NCI-H2107 treated with DMSO at 0.1 percent for 48 hours (cell line): ENCODE measurements at regions not wholly inside any gene's neighbourhood (a gene's known extent, or its start where the extent isn't known, plus 50 kb on each side); places are given as distances from the start of the nearest gene placed in this dataset.
A peak's percentile ranks its signal among the peaks of the same experiment; 100 is the strongest.
"Not testable (repeated sequence)": the region's sequence is repeated elsewhere in the genome, so short reads cannot be mapped to it uniquely, and the experiment has no call there.

ENCODE experiments used
- DNase-seq: peaks from one replicate; lab custom pipeline; 2025; ENCODE audit not compliant: unreplicated experiment; lab: John Stamatoyannopoulos, UW

DNA sequence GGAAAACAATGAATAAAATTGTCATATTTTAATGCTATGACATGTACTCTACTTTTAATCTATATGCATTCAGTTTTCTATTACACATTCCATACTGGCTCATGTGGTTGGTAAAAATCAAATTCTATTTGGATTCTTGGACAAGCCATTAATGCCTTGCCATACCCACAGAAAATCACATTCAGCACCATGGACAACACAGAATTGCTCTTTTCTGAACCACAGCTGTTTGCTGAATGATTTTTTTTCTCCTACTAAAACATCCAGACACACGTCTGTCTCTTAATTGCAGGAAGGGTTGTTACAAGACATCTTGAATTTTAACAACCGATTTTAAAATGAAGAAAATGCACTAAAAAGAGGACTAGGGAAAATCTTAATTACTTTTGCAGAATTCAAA is 675.6 kb downstream of the BRINP1 start:
- no peak for DNase-seq

DNA sequence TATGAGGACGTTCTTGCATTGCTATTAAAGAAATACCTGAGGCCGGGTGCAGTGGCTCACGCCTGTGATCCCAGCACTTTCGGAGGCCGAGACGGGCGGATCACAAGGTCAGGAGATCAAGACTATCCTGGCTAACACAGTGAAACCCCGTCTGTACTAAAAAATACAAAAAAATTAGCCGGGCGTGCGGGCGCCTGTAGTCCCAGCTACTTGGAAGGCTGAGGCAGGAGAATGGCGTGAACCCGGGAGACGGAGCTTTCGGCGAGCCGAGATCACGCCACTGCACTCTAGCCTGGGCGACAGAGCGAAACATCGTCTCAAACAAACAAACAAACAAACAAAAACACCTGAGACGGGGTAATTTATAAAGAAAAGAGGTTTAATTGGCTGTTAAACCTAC is 674.0 kb downstream of the BRINP1 start:
- DNase-seq = not testable (repeated sequence)

DNA sequence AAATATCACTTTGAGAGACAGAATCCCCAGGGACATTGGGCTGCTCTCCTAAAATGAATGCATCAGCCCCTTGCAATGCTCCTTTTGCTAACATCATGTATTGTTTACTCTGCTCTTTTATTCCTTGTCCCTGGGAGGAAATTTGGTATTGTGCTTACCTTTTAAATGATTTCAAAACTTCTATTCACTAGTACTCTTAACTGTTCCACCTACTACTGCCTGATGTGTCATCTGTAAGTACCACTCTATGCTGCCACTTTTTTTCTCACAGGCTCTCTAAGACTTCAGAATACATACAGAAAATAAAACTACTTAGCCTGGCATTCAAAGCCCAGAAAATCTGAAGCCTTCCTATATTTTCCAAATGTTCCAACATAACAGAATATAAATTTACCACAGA is 667.2 kb downstream of the BRINP1 start:
- no peak for DNase-seq

DNA sequence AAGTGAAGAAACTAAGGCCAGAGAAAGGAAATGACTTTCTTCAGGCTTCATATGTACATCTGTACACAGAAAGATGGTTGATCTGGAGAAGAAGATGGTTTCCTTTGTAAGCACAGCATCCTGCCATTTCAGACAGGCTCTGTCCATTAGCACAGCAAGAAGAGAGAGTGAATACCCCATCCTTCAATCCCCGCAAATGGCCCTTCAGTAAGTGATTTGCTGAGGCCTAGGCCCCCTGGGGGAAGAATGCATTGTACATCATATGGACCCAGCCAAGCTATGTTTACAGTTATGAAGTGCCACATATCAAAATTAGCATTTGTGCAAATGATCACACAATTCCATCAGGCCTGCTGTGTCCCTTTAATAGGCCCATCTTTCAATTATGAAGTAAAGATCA is 657.4 kb downstream of the BRINP1 start:
- no peak for DNase-seq

DNA sequence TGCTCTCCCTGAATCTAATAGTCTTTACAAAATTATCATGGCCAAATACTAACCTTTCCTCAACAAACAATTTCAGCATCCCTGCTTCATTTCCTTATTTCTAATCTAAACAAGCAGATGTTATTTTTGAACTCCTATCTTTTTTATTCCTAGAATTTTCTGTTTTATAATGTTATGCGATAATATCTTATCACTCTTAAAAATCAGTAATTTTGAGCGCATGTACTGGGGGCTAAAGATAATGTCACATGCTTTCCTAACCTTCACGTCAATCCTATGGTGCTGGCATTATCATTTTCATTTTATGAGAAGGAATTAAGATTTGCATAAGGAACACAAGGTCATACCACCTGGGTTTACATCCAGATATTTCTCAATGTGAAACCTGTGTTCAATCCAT is 648.0 kb downstream of the BRINP1 start:
- DNase-seq = no peak

DNA sequence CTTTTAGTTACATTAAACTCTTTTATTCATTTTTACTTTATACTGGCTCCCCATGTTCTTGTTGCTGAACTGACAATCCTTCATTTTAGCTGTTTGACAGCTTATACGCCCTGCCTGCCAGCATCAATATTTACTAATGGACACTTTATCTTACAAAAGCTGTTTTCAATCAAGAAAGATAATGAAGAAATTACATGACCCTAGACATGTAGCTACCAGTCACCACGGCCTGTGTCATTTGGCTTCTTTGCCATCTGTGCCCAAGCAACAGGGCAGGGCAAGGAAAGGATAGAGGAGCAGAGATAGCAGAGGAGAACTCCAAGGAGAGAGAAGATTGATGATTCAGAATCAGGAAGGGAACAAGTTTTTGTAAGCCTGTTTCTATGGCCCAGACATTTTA is 647.3 kb downstream of the BRINP1 start:
- DNase-seq = no peak

DNA sequence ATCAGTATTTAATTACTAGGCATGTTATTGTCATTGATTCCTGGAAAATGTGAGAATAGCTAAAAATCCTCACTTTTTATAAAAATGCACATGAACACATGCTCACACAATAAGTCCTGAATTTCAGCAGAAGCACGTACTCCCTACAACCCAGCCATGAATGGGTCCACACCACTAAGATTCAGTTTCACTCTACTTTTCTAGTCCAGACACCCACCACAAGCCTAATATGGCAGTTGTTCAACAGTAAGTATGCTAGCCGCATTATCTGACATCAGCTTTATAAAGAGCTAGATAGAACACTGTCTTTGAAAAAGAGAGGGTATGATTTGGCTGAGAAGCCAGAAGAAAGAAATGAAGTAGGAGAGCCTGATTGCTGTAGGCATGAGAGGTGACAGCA is 639.3 kb downstream of the BRINP1 start:
- no peak for DNase-seq

DNA sequence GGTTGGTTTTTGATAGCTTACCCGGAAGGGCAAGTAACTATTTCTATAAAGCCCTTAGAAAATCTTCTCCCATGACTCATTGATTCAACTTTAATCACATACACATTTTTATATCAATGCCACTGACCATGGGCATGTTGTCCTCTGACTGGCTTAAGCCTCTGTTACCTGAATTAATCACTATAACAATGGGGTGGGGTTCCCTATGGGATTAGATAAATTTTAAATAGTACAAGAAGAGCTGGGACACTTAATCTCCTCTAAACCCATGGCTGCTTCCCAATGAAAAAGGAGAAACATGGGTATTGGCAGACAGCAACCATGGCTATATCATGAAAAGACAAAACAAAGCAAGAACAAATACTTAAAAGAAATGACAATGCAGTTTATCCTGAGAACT is 636.2 kb downstream of the BRINP1 start:
- DNase-seq = no peak

DNA sequence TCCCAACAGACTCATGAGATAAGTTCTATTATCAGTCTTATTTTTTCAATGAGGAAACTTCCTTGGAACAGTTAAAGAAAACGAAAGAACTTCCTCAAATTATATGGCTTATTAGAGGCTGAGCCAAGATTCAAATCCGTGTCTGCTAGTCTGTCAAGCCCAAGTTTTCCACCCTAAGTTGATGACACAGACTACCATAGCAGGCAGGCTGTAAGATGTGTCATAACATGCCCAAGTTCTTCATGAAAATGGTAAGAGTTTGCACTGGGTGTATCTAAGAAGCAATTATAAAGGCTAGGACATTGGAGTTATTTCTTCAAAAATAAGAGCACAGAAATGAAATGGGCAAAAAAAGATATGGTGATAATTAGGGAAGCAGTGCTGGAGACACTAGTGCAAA is 634.5 kb downstream of the BRINP1 start:
- no peak for DNase-seq

DNA sequence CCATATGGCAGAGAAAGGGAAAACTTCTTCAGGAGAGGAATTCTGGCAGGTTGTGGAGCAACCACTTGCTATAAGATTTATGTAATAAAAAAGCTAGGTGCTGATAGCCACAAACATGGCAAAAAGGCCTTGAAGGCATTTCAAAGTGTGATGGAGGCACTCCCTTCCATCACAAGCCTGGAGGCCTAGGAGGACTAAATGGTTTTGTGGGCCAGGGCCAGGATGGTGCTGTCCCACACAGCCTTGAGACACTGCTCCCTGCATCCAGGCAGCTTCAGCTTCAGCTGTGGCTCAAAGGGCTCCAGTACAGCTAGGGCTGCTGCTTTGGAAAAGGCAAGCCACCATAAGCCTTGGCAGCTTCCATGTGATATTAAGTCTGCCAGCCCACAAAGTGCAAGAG is 632.8 kb downstream of the BRINP1 start:
- no peak for DNase-seq

DNA sequence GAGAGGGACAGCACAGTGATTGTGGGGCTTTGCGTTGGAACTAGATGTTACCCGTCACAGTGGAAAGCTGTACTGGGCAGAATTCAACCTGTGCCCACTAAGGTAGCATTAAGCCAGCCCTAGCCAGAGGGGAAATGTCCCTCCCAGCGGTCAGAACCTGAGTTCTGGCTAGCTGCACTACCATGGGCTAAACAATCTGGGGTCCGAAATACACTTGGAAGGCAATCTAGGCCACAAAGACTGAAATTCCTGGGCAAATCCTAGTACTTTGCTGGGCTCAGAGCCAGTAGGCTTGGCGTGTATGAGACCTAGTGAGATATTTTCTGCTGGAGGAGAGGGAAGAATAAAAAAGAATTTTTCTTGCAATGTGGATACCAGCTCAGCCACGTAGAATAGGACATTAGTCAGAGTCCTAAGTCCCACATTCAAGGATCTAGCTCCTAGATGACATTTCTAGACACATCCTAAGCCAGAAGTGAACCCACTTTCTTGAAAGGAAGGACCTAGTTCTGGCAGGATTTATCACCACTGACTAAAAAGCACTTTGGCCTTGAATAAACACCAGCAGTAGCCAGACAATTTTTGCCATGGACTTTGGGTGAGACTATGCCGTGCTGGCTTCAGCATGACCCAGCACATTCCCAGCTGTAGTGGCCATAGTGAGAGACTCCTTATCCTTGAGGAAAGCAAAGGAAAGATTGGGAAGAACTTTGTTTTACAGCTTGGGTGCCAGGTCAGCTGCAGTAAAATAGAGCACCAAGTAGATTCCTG is 618.0 kb downstream of the BRINP1 start:
- DNase-seq = no peak

DNA sequence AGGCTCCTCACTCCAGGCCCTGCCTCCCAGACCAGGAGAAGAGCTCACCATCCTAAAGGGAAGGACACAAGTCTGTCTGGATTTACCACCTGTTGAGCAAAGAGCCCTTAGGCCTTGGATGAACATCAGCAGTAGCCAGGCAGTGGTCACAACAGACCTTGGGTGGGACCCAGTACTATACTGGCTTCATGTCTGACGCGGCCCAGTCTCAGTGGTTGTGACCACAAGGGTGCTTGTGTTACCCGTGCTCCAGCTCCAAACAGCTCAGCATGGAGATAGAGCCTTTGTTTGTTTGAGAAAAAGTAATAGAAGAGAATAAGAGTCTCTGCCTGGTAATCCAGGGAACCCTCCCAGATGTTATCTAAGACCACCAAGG is 617.4 kb downstream of the BRINP1 start:
- DNase-seq = no peak

DNA sequence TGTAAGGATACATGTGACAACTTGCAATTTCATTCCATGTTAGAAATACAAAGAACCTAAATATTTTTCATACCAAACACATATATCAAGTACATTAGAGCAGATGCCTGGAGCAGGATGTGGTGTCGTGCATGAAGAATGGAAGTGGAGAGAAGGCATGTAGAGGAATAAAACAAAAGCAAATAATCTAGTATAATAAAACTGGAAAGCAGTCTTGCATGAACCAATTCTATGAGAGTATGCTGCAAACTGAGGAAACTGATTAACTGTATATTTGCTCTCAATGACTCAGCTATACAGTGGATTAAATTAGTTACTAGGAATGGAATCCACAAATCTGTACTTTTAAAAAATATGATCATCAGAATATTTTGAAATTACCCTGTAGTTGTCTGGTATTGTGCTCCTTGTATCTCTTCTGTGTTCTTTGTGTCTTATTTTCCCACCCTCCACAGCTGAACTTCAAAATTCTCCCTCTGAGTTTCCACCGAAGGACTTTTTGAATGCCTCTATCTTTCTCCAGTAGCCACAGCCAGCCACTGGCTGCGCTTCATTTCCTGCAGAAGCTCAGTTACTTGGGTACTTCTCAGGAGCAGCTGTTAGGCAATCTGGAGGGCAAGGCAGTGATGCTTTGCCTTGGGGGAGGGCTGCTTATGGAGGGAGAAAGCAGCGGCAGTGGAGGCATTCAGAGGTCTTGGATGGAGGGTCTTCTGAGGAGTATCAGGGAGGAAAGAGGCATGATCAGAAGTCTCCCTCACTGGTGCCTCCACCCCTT is 608.0 kb downstream of the BRINP1 start:
- DNase-seq = no peak

DNA sequence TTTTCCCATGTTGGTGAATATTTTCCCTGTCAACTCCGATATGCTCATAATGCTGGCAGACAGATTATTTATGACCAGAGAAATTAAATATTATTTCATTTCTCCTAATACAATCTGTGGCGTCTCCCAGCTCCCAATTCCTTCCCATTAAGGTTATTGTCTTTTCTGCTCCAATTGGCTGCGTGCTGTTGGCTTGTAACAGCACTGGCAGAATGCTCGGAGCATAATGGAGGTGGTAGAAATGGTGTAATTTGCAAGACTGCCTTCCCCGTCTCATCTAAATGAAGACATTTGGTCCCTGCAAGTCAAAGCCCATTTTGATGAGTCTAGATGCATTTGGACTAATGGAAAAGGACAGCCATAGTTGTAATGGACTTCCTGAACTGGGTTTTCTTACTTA is 601.7 kb downstream of the BRINP1 start:
- no peak for DNase-seq

DNA sequence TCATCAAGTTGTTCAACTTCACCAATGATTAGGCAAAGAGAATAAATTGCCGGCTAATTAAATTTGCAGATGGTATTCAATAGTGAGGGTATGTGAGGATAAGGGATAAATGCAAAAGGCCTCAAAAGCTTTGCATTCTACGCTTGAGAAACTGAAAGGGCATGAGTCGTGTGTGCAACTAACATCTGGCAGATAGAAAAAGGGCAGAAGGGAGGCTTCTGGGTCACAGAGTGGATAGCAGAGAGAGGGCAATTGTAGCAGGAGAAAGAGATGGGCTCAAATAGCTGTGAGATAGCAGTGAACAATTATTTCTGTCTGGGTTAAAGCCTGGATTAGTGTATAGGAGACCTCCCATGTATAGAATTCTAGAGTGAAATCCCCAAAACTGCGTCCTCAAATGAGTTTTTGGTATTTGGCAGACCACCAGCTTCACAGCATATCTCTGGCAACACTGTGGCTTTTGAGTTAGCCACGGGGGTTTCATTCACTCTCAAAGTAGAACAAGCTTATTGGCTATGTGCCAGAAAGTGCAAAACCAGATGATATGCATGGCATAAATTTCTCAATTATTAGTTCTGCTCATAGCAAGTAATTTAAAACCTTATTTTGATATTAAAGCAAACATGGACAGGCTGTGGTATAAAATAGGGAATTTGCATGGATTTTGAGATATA is 586.3 kb downstream of the BRINP1 start:
- no peak for DNase-seq

DNA sequence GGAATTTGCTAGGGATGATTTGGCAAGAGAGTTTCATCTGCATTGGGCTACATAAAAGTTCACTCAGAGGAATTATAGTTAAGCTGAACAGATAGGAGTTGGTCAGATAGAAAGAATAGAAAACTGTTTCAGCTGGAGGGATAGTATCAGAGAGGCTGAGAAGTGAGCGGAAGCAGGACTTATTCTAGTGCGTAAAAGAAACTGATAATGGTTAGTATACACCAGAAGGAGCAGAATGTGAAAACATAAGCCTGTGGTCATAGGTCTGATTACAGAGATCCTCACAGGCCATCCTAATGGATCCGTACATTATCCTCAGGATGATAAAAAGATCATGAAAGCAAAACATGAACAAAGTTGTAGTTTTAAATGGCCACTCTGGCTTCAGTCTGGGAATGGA is 585.2 kb downstream of the BRINP1 start:
- no peak for DNase-seq

DNA sequence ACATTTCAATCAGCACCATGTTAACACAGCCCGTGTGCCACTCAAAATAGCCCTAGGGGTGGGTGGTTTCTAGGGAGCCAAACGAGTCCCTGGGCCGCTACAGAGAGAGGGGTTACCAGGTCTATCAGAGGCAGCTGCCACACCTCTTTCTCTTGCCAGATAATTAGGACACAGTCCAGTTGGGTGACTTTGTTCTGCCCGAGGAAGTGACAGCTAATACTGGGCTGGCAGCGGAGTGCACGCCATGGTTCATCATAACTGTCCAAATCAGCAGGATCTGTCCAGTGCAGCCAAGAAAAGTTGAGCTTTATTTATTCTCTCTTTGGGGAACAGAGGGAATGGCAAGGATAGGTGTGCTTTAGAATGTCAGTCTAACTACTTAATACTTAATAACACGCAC is 583.8 kb downstream of the BRINP1 start:
- no peak for DNase-seq

DNA sequence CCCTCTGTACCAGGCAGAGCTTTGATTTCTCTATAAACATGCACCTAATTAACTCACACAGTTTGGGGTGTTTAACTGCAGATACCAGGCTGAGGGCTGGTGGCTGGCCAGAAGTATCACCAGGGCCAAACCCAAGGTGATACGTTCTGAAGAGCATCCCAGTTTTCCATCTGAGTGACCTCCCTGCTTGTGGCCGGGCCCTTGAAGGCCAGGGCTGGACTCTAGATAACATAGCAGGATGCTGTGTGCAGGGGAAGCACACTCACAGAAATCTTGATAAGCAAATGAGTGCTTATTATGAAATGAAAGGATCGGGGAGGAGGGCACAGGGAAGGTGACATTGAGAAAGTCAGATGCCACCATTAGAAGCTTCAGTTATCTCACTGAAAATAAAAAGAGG is 582.4 kb downstream of the BRINP1 start:
- no peak for DNase-seq

DNA sequence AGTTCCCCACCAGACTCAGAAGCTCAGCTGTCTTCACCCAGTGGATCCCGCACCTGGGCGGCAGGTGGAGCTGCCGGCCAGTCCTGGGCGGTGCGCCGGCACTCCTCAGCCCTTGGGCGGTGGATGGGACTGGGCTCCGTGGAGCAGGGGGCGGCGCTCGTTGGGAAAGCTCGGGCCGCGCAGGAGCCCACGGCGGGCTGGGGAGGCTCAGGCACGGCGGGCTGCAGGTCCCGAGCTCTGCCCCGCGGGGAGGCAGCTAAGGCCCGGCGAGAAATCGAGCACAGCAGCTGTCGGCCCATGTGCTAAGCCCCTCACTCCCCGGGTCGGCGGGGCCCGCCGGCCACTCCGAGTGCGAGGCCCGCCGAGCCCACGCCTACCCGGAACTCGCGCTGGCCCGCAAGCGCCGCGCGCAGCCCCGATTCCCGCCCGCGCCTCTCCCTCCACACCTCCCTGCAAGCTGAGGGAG is 560.0 kb downstream of the BRINP1 start:
- no peak for DNase-seq

DNA sequence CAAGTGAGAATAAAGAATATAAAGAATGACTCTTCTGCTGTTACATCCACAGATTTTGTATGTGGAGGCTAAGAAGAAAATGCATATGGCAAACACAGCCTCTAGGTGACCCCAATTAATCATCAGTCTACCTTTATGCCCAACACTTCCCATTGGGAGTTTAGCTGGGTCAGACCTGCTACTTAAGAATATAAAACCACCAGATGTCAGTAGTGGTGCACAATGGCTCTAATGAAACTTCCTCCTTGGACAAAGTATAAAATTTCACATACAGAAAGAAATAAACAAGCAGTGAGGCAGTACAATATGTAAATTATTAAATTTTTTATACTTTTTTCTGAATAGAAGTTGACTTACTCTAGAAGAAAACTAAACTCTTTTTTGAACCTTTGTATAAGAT is 539.9 kb downstream of the BRINP1 start:
- peak; percentile 7 for DNase-seq

DNA sequence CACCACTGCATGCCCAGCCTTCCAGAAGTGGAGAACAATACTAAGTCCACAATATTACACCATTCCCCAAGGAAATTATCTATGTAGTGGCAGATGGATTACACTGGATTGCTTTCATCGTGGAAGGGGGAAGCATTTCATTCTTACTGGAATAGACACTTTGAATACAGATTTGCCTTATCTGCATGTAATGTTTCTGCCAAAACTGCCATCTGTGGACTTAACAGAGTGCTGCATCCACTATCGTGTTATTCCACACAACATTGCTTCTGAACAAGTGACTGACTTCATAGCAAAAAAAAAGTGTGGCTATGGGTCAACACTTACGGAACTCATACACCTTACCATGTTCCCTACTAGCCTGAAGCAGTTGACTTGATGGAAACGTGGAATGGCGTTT is 536.9 kb downstream of the BRINP1 start:
- DNase-seq = no peak

DNA sequence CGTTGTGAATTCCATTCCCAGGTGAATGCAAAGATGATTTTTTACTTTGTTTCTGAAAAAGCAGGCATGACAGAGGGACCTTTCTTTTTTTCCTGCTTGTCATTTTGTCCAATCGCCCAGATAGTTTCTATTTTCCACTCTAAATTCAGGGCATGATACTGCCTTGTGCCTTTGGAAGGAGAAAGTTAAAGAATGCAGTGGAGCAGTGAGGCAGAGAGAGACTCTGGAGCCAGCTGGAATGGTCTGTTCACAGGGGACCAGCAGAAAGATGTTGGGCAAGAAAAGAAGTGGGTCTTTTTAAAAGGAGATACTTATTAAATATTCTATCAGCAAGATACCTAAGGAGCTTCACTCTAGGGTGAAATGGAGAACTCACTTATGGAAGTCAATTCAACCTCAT is 532.3 kb downstream of the BRINP1 start:
- no peak for DNase-seq
